NCI-H82 treated with DMSO at 0.1 percent for 48 hours (cell line): ENCODE measurements at regions not wholly inside any gene's neighbourhood (a gene's known extent, or its start where the extent isn't known, plus 50 kb on each side); places are given as distances from the start of the nearest gene placed in this dataset.

Experiments
- DNase-seq: peaks from one replicate; lab custom pipeline; 2025; ENCODE audit not compliant: unreplicated experiment; lab: John Stamatoyannopoulos, UW

GRCh38 chr5:164184158-164184557 is 678.7 kb downstream of the MAT2B start:
- DNase-seq, result no peak

GRCh38 chr5:164185000-164185399 is 679.6 kb downstream of the MAT2B start:
- DNase-seq, result no peak

GRCh38 chr5:164186550-164186949 is 681.1 kb downstream of the MAT2B start:
- DNase-seq, result no peak

- DNase-seq, result no peak
These were observed 682.4 kb downstream of the MAT2B start for GRCh38 chr5:164187785-164188184.

- DNase-seq, result peak; percentile 89
These were observed 683.3 kb downstream of the MAT2B start for GRCh38 chr5:164188733-164189148.

GRCh38 chr5:164191240-164191639 is 685.8 kb downstream of the MAT2B start:
- DNase-seq, result no peak

- DNase-seq, result no peak
These were observed 696.9 kb downstream of the MAT2B start for GRCh38 chr5:164202338-164202737.

GRCh38 chr5:164203581-164204225 is 698.3 kb downstream of the MAT2B start:
- peak; percentile 70 for DNase-seq

GRCh38 chr5:164204338-164204946 is 699.0 kb downstream of the MAT2B start:
- DNase-seq, result no peak

GRCh38 chr5:164206196-164206595 is 700.8 kb downstream of the MAT2B start:
- no peak for DNase-seq

GRCh38 chr5:164207646-164208045 is 702.2 kb downstream of the MAT2B start:
- no peak for DNase-seq

- no peak for DNase-seq
These were observed 705.1 kb downstream of the MAT2B start for GRCh38 chr5:164210491-164210890.

- DNase-seq, result no peak
These were observed 709.3 kb downstream of the MAT2B start for GRCh38 chr5:164214698-164215097.

- DNase-seq, result no peak
These were observed 712.0 kb downstream of the MAT2B start for GRCh38 chr5:164217464-164217863.

- DNase-seq, result no peak
These were observed 715.1 kb downstream of the MAT2B start for GRCh38 chr5:164220522-164220921.

- no peak for DNase-seq
These were observed 718.8 kb downstream of the MAT2B start for GRCh38 chr5:164224236-164224635.

GRCh38 chr5:164224772-164225171 is 719.4 kb downstream of the MAT2B start:
- no peak for DNase-seq

GRCh38 chr5:164230341-164230740 is 724.9 kb downstream of the MAT2B start:
- no peak for DNase-seq

GRCh38 chr5:164233791-164234190 is 728.4 kb downstream of the MAT2B start:
- DNase-seq, result no peak

GRCh38 chr5:164234321-164234720 is 728.9 kb downstream of the MAT2B start:
- DNase-seq, result no peak

GRCh38 chr5:164235300-164235891 is 730.0 kb downstream of the MAT2B start:
- DNase-seq, result no peak

GRCh38 chr5:164237486-164237885 is 732.1 kb downstream of the MAT2B start:
- DNase-seq, result no peak
